ENCODE measurements at regions not wholly inside any gene's neighbourhood (a gene's known extent, or its start where the extent isn't known, plus 50 kb on each side); places are given as distances from the start of the nearest gene placed in this dataset.

DNA sequence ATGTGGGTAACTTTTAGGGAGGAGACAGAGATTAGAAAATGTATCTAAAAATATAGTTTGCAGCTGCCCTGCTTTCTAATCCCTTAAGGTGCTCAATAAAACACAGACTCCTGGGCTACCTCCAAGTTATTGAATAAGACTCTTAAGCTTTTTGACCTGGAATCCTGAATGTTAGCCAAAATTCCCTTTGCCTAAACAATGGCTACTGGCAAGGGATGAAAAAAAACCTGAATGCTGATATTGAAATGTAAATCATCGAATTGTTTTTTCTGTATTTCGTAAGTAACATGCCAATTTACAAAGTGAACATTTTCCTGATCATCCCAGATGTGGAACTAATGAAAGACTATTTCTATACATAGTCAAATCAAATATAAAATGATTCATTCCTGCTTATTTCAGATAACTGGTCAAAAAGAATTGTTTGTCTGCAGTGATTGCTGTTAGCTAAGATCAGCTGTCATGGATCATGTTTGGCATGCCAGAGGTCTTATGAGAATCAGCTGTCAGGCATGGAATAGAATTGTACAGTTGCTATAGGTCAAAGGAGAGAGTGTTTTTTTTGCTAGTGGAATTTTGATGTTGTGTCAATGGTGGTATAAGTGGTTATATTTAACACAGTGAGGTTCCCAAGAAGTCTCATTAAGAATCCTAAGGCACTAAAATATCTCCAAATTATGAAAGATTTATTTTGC, 363.6 kb upstream of the CWC22 start:
- TF ChIP-seq, protein P1, sequence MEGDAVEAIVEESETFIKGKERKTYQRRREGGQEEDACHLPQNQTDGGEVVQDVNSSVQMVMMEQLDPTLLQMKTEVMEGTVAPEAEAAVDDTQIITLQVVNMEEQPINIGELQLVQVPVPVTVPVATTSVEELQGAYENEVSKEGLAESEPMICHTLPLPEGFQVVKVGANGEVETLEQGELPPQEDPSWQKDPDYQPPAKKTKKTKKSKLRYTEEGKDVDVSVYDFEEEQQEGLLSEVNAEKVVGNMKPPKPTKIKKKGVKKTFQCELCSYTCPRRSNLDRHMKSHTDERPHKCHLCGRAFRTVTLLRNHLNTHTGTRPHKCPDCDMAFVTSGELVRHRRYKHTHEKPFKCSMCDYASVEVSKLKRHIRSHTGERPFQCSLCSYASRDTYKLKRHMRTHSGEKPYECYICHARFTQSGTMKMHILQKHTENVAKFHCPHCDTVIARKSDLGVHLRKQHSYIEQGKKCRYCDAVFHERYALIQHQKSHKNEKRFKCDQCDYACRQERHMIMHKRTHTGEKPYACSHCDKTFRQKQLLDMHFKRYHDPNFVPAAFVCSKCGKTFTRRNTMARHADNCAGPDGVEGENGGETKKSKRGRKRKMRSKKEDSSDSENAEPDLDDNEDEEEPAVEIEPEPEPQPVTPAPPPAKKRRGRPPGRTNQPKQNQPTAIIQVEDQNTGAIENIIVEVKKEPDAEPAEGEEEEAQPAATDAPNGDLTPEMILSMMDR (IDR thresholded peaks at IDR 0.05; ENCODE audit: low read length), result no peak
- no peak for TF ChIP-seq EZH2 (optimal IDR thresholded peaks at IDR 0.05; ENCODE audit: low read depth, low read length)
- TF ChIP-seq EZH2phosphoT487 (IDR thresholded peaks at IDR 0.05; ENCODE audit: low read length), result no peak
